ENCODE measurements at regions not wholly inside any gene's neighbourhood (a gene's known extent, or its start where the extent isn't known, plus 50 kb on each side); places are given as distances from the start of the nearest gene placed in this dataset.

DNA sequence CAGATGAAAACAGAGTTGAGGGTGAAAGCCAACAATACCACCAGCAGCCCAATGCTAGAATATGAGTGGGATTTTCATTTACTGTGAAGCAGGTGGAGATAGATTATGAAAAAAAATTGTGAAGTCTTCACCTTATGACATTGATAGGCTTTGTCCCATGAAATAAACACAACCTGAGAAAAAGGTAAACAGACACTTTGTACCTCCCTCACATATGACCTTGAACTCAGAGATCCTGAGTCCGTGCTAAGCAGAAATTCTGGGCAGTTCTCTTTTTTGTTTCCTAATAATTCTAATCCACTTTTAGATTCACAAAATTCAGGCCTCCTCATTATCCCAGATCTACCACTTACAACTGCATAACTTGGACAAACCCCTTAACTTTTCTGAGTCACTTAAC is 127.3 kb upstream of the RORB start:
- TF ChIP-seq, protein P1, sequence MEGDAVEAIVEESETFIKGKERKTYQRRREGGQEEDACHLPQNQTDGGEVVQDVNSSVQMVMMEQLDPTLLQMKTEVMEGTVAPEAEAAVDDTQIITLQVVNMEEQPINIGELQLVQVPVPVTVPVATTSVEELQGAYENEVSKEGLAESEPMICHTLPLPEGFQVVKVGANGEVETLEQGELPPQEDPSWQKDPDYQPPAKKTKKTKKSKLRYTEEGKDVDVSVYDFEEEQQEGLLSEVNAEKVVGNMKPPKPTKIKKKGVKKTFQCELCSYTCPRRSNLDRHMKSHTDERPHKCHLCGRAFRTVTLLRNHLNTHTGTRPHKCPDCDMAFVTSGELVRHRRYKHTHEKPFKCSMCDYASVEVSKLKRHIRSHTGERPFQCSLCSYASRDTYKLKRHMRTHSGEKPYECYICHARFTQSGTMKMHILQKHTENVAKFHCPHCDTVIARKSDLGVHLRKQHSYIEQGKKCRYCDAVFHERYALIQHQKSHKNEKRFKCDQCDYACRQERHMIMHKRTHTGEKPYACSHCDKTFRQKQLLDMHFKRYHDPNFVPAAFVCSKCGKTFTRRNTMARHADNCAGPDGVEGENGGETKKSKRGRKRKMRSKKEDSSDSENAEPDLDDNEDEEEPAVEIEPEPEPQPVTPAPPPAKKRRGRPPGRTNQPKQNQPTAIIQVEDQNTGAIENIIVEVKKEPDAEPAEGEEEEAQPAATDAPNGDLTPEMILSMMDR (IDR thresholded peaks at IDR 0.05; ENCODE audit: low read length, missing control alignments): no peak
- no peak for DNase-seq (ENCODE audit: low read depth)
- H3K4me3 ChIP-seq (replicated peaks; ENCODE audit: low read depth, low read length): no peak overlapping the region

DNA sequence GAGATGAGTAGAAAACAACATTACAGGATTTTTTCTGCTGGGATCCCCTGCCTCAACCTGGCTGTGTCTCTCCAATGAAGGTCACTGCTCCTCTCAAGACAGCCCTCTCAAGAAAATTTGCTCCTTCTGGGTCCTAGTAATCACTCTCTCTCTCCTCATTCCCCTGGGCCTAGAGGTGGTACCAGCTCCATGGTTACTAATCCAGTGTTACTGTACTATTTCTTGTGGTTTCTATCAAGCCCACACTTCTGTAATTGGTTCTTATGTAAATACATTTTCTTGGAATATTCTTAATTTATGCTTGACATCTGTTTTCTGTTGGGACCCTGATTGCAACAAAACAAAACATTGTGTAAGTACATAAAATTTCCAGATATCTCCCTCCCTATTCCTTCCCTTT is 123.8 kb upstream of the RORB start:
- no peak for DNase-seq (ENCODE audit: low read depth)
- TF ChIP-seq, protein P1 (IDR thresholded peaks at IDR 0.05; ENCODE audit: low read length, missing control alignments): no peak
- H3K4me3 ChIP-seq (replicated peaks; ENCODE audit: low read depth, low read length): no peak overlapping the region

DNA sequence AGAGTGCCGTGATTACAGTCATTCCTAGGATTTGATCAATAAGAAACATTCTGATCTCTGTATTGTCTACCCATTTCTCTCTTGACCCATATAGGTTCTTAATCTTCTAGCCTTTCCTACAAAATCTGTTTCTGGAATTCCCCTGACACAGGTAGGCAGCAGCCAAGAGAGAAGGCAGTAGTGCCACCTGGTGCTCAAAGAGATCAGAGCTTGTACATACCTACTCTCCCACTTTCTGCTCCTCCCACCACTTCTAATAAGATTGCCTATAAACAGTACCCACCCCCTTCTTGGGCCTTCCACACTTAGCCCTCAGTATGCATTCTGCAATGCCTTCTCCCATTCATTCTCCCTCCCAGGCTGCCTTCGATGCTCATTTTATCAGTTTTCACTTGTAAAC is 117.4 kb upstream of the RORB start:
- no peak overlapping the region for H3K4me3 ChIP-seq (replicated peaks; ENCODE audit: low read depth, low read length)
- TF ChIP-seq, protein P1 (IDR thresholded peaks at IDR 0.05; ENCODE audit: low read length, missing control alignments): no peak
- no peak for DNase-seq (ENCODE audit: low read depth)

DNA sequence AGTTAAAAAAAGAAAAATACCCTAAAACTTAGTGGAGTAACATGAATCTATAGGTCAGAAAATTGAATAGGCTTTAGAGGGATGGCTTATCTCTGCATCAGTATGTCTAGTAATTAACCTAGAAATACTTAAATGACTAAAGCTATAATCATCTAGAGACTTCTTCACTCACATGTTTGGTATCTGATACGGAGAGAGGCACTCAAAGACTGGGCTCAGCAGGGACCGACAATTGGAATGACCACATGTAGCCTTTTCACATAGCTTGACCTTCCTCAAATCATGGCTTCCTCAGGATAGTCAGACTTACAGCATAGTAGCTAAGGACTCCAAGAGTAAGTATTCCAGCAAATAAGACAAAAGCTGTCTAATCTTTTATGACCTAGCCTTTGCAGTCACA is 105.3 kb upstream of the RORB start:
- no peak for DNase-seq (ENCODE audit: low read depth)
- TF ChIP-seq, protein P1 (IDR thresholded peaks at IDR 0.05; ENCODE audit: low read length, missing control alignments): no peak
- H3K4me3 ChIP-seq (replicated peaks; ENCODE audit: low read depth, low read length): no peak overlapping the region

DNA sequence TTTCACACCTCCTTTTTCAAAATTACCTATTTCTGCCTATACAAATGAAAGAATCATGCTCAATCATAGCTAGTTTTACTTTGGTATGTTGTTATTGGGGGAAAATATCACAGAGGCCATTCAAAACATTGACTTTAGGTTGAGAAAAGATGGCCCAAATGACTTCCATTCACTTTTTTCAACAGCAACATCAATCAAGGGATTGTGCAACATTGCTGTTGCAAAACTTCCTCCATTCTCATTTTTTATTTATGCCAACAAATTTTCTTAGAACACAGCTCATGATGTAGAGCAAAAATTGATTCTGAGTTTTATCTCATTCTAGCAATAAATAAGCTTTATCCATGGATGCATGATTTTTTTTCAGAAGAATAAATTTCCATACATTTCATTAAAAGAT is 93.6 kb upstream of the RORB start:
- TF ChIP-seq, protein P1 (IDR thresholded peaks at IDR 0.05; ENCODE audit: low read length, missing control alignments): no peak
- H3K4me3 ChIP-seq (replicated peaks; ENCODE audit: low read depth, low read length): no peak overlapping the region
- DNase-seq (ENCODE audit: low read depth): no peak

DNA sequence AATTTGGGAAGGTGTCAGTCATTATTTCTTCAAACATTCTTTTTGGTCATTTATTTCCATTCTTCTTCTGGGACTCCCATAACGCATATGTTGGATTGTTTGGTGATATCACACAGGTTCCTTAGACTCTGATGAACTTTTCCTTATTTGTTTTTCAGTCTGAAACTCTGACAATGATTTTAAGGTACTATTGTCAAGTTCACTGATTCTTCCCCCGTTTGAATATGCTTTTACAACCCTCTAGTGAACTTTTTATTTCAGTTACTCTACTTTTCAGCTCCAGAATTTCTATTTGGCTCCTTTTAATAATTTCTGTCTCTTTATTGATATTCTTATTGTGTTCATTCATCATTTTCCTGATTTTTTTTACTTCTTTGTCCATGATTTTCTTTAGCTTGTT is 92.5 kb upstream of the RORB start:
- DNase-seq (ENCODE audit: low read depth): no peak
- TF ChIP-seq, protein P1 (IDR thresholded peaks at IDR 0.05; ENCODE audit: low read length, missing control alignments): no peak
- H3K4me3 ChIP-seq (replicated peaks; ENCODE audit: low read depth, low read length): no peak overlapping the region

DNA sequence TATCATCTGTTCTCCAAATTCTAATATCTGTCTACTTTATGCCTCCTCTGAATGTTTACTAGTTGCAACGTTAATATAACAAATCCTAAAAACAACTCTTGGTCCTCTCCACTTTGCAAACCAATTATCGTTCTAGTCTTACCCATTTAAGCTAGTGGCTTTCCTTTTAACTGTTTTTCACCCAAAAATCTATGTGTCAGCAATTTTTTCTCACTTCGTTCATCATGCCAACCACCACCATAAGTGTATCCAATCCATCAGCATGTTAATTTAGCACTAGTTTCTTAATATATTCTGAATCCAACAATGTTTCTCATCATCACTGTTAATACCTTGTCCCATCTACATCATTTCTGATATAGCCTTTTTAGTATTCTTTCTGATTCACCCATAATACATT is 90.0 kb upstream of the RORB start:
- no peak for DNase-seq (ENCODE audit: low read depth)
- TF ChIP-seq, protein P1 (IDR thresholded peaks at IDR 0.05; ENCODE audit: low read length, missing control alignments): no peak
- H3K4me3 ChIP-seq (replicated peaks; ENCODE audit: low read depth, low read length): no peak overlapping the region

Data from fibroblast of pulmonary artery (primary cell).